ENCODE measurements at regions not wholly inside any gene's neighbourhood (a gene's known extent, or its start where the extent isn't known, plus 50 kb on each side); places are given as distances from the start of the nearest gene placed in this dataset.

DNA sequence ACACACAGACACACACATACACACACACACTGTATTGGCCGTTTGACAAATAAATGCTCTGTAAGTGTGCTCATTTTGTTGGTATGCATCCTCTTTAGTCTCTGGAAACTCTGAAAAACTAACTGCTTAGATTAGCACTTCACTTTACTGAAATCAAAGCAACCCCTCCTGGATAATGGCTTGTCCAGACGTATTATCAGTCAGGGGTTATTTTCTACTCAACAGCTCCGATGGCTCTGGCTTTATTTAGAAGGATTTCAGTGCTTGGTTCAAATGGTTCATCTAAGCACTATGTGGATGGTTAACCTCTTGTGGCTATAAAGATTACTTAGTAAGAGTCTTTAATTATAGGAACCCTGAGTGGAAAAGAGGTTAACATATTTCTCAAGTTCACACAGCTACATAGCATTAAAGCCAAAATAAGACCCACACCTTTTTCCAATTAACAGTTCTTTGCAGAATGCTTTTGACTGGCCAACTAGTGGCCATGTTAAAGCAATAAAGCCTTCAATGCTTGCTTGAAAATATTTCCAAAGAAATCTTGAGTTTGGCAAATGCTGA is 516.1 kb upstream of the NAALADL2 start:
- WGBS, 2 donors: 61 to 77% methylated on average over 3 of the region's 3 CpGs
- no peak for DNase-seq
- TF ChIP-seq, protein P1, sequence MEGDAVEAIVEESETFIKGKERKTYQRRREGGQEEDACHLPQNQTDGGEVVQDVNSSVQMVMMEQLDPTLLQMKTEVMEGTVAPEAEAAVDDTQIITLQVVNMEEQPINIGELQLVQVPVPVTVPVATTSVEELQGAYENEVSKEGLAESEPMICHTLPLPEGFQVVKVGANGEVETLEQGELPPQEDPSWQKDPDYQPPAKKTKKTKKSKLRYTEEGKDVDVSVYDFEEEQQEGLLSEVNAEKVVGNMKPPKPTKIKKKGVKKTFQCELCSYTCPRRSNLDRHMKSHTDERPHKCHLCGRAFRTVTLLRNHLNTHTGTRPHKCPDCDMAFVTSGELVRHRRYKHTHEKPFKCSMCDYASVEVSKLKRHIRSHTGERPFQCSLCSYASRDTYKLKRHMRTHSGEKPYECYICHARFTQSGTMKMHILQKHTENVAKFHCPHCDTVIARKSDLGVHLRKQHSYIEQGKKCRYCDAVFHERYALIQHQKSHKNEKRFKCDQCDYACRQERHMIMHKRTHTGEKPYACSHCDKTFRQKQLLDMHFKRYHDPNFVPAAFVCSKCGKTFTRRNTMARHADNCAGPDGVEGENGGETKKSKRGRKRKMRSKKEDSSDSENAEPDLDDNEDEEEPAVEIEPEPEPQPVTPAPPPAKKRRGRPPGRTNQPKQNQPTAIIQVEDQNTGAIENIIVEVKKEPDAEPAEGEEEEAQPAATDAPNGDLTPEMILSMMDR (IDR thresholded peaks at IDR 0.05): no peak
- no peak for TF ChIP-seq POLR2A (IDR thresholded peaks at IDR 0.05)
- H3K27me3 ChIP-seq: no peaks in the 10 kb centered on the region
- H3K36me3 ChIP-seq (ENCODE audit: low read depth, missing control alignments): no peaks in the 10 kb centered on the region
- H3K4me3 ChIP-seq: no peak overlapping the region
- no peak overlapping the region for H3K27ac ChIP-seq
- intact Hi-C loops (cut with DNase I; ENCODE audit: low total_unique reads): no loop called here
- no peaks in the 10 kb centered on the region for H3K9me3 ChIP-seq
- no peaks in the 10 kb centered on the region for H3K4me1 ChIP-seq

DNA sequence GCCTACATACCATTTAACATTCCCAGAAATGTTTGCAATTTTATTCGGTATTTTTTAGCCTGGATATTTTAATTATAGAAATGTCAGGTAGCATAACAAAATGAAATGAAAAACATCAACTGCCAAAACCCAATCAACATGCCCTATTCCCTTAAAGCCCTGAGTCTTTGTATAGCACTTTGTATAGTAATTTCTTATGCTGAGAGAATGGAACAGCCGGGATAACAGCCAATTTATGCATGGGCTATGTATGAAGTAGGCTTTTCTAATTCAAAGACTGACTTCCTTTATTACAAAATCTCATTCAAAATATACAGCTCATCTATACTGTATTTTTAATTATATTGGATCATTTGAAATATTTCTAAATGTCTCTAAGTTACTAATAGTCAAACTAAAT is 513.0 kb upstream of the NAALADL2 start:
- no peak for TF ChIP-seq POLR2A (IDR thresholded peaks at IDR 0.05)
- TF ChIP-seq, protein P1 (IDR thresholded peaks at IDR 0.05): no peak
- WGBS, 2 donors: 85 to 93% methylated on average over 2 of the region's 2 CpGs
- H3K27me3 ChIP-seq: no peaks in the 10 kb centered on the region
- no peak overlapping the region for H3K4me3 ChIP-seq
- no peaks in the 10 kb centered on the region for H3K4me1 ChIP-seq
- no peaks in the 10 kb centered on the region for H3K9me3 ChIP-seq
- DNase-seq: no peak
- no peaks in the 10 kb centered on the region for H3K36me3 ChIP-seq (ENCODE audit: low read depth, missing control alignments)
- no peak overlapping the region for H3K27ac ChIP-seq
- intact Hi-C loops (cut with DNase I; ENCODE audit: low total_unique reads): no loop called here

DNA sequence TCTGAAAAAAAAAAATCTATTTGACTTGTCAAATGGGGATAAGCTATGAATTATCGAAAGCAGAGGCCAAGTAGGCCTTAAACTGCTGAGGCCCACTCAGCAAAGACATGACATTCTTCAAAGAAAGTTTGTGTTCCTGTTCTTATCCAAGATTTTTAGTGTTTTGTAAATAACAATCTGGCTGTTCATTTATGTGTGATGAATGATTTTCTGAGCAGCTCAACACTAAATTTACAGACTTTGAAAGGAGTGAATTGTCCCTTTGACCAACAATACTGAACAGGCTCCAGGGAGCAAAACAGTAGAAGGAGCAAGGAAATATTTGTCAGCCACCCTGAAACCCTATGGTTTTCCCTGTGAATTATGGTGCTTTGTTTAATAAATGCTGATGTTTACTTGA is 512.6 kb upstream of the NAALADL2 start:
- no peaks in the 10 kb centered on the region for H3K4me1 ChIP-seq
- H3K9me3 ChIP-seq: no peaks in the 10 kb centered on the region
- no peaks in the 10 kb centered on the region for H3K27me3 ChIP-seq
- TF ChIP-seq, protein P1 (IDR thresholded peaks at IDR 0.05): no peak
- no peak for TF ChIP-seq POLR2A (IDR thresholded peaks at IDR 0.05)
- no peaks in the 10 kb centered on the region for H3K36me3 ChIP-seq (ENCODE audit: low read depth, missing control alignments)
- 65 to 88% methylated on average over 1 of the region's 1 CpG for WGBS, 2 donors
- DNase-seq: no peak
- no peak overlapping the region for H3K4me3 ChIP-seq
- intact Hi-C loops (cut with DNase I; ENCODE audit: low total_unique reads): no loop called here
- no peak overlapping the region for H3K27ac ChIP-seq

DNA sequence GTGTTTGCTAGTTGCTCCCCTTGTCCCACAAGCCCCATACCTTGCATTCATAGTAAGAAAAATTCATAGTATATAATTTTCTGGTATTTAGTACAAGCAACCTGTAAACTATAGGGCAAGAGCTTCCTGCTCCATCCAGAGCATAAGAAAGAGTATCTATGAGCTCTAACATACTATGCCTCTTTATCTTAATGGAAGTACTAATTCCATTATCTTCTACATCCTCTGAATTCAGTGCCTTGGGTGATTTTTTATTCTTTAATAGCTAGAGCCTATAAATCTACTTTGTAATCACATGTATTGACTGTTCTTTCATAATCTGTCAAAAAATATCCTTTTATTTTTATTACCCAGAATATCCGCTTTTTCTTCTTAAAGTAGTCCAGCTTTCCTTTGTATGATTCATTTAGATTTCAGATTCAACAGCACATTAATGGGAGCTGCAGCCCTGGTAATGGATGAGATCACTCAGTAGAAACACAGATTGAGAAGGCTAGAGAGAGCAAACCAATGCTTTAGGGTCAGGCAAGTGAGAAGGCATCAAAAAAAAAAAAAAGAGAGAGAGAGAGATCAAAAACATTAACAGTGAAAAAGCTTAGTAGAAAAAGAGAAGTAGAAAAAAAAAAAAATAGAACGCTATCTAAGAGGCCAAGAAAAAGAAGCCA is 511.5 kb upstream of the NAALADL2 start:
- no peaks in the 10 kb centered on the region for H3K9me3 ChIP-seq
- no peak overlapping the region for H3K27ac ChIP-seq
- no peaks in the 10 kb centered on the region for H3K4me1 ChIP-seq
- no peak for DNase-seq
- H3K27me3 ChIP-seq: no peaks in the 10 kb centered on the region
- intact Hi-C loops (cut with DNase I; ENCODE audit: low total_unique reads): no loop called here
- TF ChIP-seq, protein P1 (IDR thresholded peaks at IDR 0.05): no peak
- H3K36me3 ChIP-seq (ENCODE audit: low read depth, missing control alignments): no peaks in the 10 kb centered on the region
- no peak overlapping the region for H3K4me3 ChIP-seq
- 95 to 96% methylated on average over 2 of the region's 2 CpGs for WGBS, 2 donors

DNA sequence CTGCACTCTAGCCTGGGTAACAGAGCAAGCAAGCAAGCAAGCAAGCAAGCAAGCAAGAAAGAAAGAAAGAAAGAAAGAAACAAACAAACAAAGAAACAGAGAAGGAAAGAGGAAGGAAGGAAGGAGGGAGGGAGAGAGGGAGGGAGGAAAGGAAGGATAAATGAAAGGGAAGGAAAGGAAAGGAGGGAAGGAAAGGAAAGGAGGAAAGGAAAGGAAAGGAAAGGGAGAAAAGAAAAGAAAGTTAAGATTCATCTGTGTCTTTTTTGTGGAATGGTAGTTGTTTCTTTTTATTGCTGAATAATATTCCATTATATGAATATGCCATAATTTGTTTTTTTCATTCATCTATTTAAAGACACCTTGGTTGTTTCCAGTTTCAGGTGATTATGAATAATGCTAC is 506.9 kb upstream of the NAALADL2 start:
- no peak for TF ChIP-seq POLR2A (IDR thresholded peaks at IDR 0.05)
- TF ChIP-seq, protein P1 (IDR thresholded peaks at IDR 0.05): no peak

More for the DNA sequence above, 506.9 kb upstream of the NAALADL2 start:
- Histone ChIP-seq H3K4me3 (no peak overlapping the region), H3K27me3 (no peaks in the 10 kb centered on the region), H3K9me3 (no peaks in the 10 kb centered on the region), H3K36me3 (ENCODE audit: low read depth, missing control alignments) (no peaks in the 10 kb centered on the region), H3K27ac (no peak overlapping the region), H3K4me1 (no peaks in the 10 kb centered on the region)
- intact Hi-C loops (cut with DNase I; ENCODE audit: low total_unique reads): no loop called here
- no peak for DNase-seq
